Stomach (tissue), 8 donors: ENCODE measurements at regions not wholly inside any gene's neighbourhood (a gene's known extent, or its start where the extent isn't known, plus 50 kb on each side); places are given as distances from the start of the nearest gene placed in this dataset.

Source experiments
- DNase-seq, 2 donors: peaks; one replicate each; pipeline versions ENCODE4 v3.0.0 to v3.0.0-alpha.2; 2013 to 2019
- H3K27ac ChIP-seq, 5 donors: fragments of 200-600 bp in 4 of 5; sonication (generic) in 4 of 5; one replicate each; pipeline ENCODE4 v1.5.1; 2013 to 2019; ENCODE audit warnings: mild to moderate bottlenecking in 1 of 5, moderate library complexity in 1 of 5
- H3K27me3 ChIP-seq, 3 donors: fragments of 200-600 bp; sonication (generic); one replicate each; pipeline ENCODE4 v1.5.1; 2017 to 2019; ENCODE audit warnings: mixed run types in 1 of 3
- H3K36me3 ChIP-seq, 4 donors: fragments of 200-600 bp; sonication (generic); 1 replicate in 3 of 4; 2 replicates in 1 of 4; pipeline ENCODE4 v1.5.1; 2016 to 2019
- H3K4me1 ChIP-seq, 4 donors: fragments of 200-600 bp; sonication (generic); one replicate each; pipeline ENCODE4 v1.5.1; 2016 to 2019
- H3K4me3 ChIP-seq, 4 donors: fragments of 200-600 bp; sonication (generic) in 3 of 4; one replicate each; pipeline ENCODE4 v1.5.1; 2016 to 2019; ENCODE audit warnings: mild to moderate bottlenecking in 1 of 4
- H3K9me3 ChIP-seq, 4 donors: fragments of 200-600 bp; sonication (generic); one replicate each; pipeline ENCODE4 v1.5.1; 2016 to 2019
- EP300 ChIP-seq: sonication (generic); formaldehyde crosslinking; IDR thresholded peaks from one replicate; pipeline ENCODE4 v1.6.1; 2017; ENCODE audit warnings: antibody characterized with exemption
- POLR2A ChIP-seq, 4 donors: fragments of 450-650 bp; IDR thresholded peaks; one replicate each; pipeline ENCODE4 v1.6.1; 2016; ENCODE audit warnings: antibody characterized with exemption in 4 of 4, control low read depth in 2 of 4, mild to moderate bottlenecking in 1 of 4, moderate library complexity in 1 of 4
- POLR2AphosphoS5 ChIP-seq, 3 donors: sonication (generic); formaldehyde crosslinking; IDR thresholded peaks; one replicate each; pipeline ENCODE4 v1.6.1; 2016; ENCODE audit warnings: antibody characterized with exemption in 3 of 3
- WGBS, 5 donors: extraction: QIAGEN DNeasy Blood & Tissue Kit in 3 of 5; methylation state at CpG; one replicate each; pipeline versions ENCODE4 v1.1.5 to v1.1.7; 2013 to 2018; 5-methylcytosine and 5-hydroxymethylcytosine counted together
- intact Hi-C: fragments of 100-400 bp; cut with DNase I; formaldehyde crosslinking; loops from one replicate; pipeline ENCODE4 v1.15.1; 2023; ENCODE audit warnings: low total_unique reads
- TF ChIP-seq, protein P1 (sequence below), 7 experiments: fragments of 450-650 bp in 4 of 7; fragments of 200-600 bp in 3 of 7; sonication (generic) in 3 of 7; IDR thresholded peaks; one replicate each; pipeline ENCODE4 v1.5.1; 2016 to 2019; ENCODE audit warnings: antibody characterized with exemption in 7 of 7, control low read depth in 2 of 7, mild to moderate bottlenecking in 1 of 7
- donor health status: healthy with polysubstance abuse.
- donor health status: Bipolar disorder and iron deficiency.
- donor health status: healthy.

DNA sequence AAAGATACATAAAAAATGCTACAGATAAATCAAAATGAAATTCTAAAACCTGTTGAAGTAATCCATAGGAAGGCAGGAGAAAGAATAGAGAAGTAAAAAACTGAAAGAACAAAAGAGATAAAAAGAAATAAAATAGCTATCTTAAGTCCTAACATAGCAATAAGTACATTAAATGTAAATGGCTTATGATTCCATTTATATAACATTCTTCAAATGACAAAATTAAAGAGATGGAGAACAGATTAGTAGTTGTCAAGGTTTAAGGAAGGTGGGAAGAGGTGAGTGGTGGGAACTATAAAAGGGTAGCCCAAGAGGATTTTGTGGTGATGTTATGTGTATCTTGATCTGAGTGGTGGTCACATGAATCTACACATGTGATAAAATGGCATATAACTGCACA lies 254.8 kb downstream of the FAM76B start:
- Histone ChIP-seq H3K4me1 (no peaks in the 10 kb centered on the region), H3K27ac (no peak overlapping the region), H3K36me3 (no peaks in the 10 kb centered on the region), H3K9me3 (no peaks in the 10 kb centered on the region), H3K27me3 (no peaks in the 10 kb centered on the region), H3K4me3 (no peak overlapping the region)
- no peak for TF ChIP-seq POLR2AphosphoS5 (IDR thresholded peaks at IDR 0.05)
- no peak for TF ChIP-seq POLR2A (IDR thresholded peaks at IDR 0.05)
- TF ChIP-seq EP300 = no peak
- TF ChIP-seq, protein P1, sequence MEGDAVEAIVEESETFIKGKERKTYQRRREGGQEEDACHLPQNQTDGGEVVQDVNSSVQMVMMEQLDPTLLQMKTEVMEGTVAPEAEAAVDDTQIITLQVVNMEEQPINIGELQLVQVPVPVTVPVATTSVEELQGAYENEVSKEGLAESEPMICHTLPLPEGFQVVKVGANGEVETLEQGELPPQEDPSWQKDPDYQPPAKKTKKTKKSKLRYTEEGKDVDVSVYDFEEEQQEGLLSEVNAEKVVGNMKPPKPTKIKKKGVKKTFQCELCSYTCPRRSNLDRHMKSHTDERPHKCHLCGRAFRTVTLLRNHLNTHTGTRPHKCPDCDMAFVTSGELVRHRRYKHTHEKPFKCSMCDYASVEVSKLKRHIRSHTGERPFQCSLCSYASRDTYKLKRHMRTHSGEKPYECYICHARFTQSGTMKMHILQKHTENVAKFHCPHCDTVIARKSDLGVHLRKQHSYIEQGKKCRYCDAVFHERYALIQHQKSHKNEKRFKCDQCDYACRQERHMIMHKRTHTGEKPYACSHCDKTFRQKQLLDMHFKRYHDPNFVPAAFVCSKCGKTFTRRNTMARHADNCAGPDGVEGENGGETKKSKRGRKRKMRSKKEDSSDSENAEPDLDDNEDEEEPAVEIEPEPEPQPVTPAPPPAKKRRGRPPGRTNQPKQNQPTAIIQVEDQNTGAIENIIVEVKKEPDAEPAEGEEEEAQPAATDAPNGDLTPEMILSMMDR (IDR thresholded peaks at IDR 0.05) = no peak
- intact Hi-C loops = no loop called here
- no peak for DNase-seq

DNA sequence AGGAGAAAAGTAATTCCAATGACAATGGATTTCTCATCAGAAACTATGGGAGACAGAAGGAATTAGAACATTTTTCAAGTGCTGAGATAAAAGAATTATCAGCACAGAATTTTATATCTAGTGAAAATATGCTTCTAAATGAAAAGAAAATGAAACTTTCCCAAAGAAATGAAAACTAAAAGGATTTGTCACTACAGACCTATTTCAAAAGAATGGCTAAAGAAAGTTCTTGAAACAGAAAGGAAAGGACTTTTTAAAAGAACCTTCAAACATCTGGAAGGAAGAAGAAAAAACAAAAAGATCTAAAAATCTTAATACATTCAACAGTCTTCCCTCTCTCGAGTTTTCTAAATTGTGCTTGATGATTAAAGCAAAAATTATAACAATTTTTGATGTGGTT lies 255.4 kb downstream of the FAM76B start:
- WGBS, 5 donors = 52 to 73% (median 53%) methylated on average over 1 of the region's 1 CpG

DNA sequence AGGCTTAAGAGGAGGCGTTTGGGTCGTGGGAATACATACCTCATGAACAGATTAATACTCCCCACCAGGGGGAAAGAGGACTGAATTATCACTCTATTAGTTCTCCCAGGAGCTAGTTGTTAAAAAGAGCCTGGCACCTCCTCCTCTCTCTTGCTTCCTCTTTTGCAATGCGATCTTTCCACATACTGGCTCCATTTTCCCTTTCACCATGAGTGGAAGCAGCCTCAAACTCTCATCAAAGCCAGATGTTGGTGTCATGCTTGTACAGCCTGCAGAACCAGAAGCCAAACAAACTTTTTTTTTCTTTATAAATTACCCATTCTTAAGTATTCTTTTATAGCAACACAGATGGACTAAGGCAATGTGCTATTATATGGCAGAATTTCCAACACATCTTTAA lies 258.5 kb downstream of the FAM76B start:
- no peak for DNase-seq
- intact Hi-C loops = no loop called here
- H3K27ac ChIP-seq = no peak overlapping the region
- H3K27me3 ChIP-seq = no peaks in the 10 kb centered on the region
- no peaks in the 10 kb centered on the region for H3K36me3 ChIP-seq
- TF ChIP-seq POLR2A (IDR thresholded peaks at IDR 0.05) = no peak
- TF ChIP-seq, protein P1 (IDR thresholded peaks at IDR 0.05) = no peak
- no peak for TF ChIP-seq POLR2AphosphoS5 (IDR thresholded peaks at IDR 0.05)
- TF ChIP-seq EP300 = no peak
- 78 to 90% (median 84%) methylated on average over 3 of the region's 3 CpGs for WGBS, 5 donors
- H3K9me3 ChIP-seq = no peaks in the 10 kb centered on the region
- H3K4me3 ChIP-seq = no peak overlapping the region
- no peaks in the 10 kb centered on the region for H3K4me1 ChIP-seq

More for the DNA sequence above, 255.4 kb downstream of the FAM76B start:
- Histone ChIP-seq H3K4me1 (no peaks in the 10 kb centered on the region), H3K9me3 (no peaks in the 10 kb centered on the region), H3K27ac (no peak overlapping the region), H3K4me3 (no peak overlapping the region), H3K27me3 (no peaks in the 10 kb centered on the region), H3K36me3 (no peaks in the 10 kb centered on the region)
- no peak for DNase-seq
- intact Hi-C loops = no loop called here
- TF ChIP-seq POLR2AphosphoS5 (IDR thresholded peaks at IDR 0.05) (no peak), EP300 (no peak), POLR2A (IDR thresholded peaks at IDR 0.05) (no peak)
- TF ChIP-seq, protein P1 (IDR thresholded peaks at IDR 0.05) = no peak

DNA sequence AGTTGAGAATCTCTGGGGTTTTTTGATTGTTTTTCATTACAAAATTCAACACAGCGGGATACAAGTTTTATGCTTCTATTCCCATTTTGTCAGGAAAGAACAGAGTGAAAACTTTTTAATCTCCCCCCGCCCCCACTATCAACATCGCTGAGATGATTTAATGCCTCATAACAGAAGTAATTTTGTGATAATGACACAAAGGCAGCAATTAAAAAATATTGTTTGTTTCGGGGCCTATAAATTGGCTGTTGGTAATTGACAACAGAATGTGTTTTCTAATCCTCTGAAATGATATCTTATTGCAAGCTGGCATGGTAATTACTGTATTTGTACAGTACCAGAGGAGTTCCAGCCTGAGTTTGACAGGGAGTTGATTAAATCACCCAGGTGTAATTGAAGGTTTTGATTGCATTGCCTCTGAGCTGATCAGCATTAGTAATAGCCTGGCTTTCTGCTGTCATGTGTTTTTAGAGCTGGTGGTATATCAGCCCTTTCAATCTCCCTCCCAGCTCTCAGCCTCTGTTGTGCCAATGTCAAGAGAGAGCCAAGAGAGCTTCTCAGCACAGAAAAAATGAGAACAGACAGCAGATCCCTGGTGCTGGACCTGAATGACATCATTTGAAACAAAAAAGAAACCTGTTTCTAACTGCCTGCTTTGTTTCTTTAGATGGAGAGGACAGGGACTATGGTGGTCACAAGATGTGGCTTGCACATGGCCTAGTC lies 265.1 kb downstream of the FAM76B start:
- no peak for TF ChIP-seq EP300
- no peak for TF ChIP-seq POLR2AphosphoS5 (IDR thresholded peaks at IDR 0.05)
- TF ChIP-seq POLR2A (IDR thresholded peaks at IDR 0.05) = no peak
- TF ChIP-seq, protein P1 (IDR thresholded peaks at IDR 0.05) = no peak
- peak in 1 of 2 donors; percentile 38 for DNase-seq
- WGBS, 5 donors = 55 to 74% (median 66%) methylated on average over 4 of the region's 4 CpGs
- intact Hi-C loops = no loop called here
- H3K4me1 ChIP-seq = no peaks in the 10 kb centered on the region
- H3K4me3 ChIP-seq = no peak overlapping the region
- no peaks in the 10 kb centered on the region for H3K36me3 ChIP-seq
- H3K9me3 ChIP-seq = no peaks in the 10 kb centered on the region
- H3K27me3 ChIP-seq = no peaks in the 10 kb centered on the region
- H3K27ac ChIP-seq = no peak overlapping the region
